ENCODE measurements at regions not wholly inside any gene's neighbourhood (a gene's known extent, or its start where the extent isn't known, plus 50 kb on each side); places are given as distances from the start of the nearest gene placed in this dataset.

- Mint-ChIP-seq H3K4me1 (no peaks in the 10 kb centered on the region), H3K27me3 (ENCODE audit: low read depth in 2 of 2) (no peaks in the 10 kb centered on the region), H3K36me3 (no peaks in the 10 kb centered on the region), H3K4me3 (no peak overlapping the region), H3K27ac (no peak overlapping the region), H3K9me3 (no peaks in the 10 kb centered on the region)
- 100% methylated on average over 3 of the region's 4 CpGs for WGBS (ENCODE audit: insufficient coverage)
- no peak for TF ChIP-seq CTCF (IDR thresholded peaks at IDR 0.05)
- Histone ChIP-seq H3K4me3 (ENCODE audit: low read length) (no peak overlapping the region), H3K27ac (ENCODE audit: low read length) (no peak overlapping the region), H3K27me3 (ENCODE audit: control insufficient read depth, insufficient read depth, low read length) (no peaks in the 10 kb centered on the region), H3K36me3 (ENCODE audit: control insufficient read depth, insufficient read depth, low read length) (no peaks in the 10 kb centered on the region), H3K4me1 (ENCODE audit: control insufficient read depth, insufficient read depth, low read length) (no peaks in the 10 kb centered on the region), H3K9me3 (ENCODE audit: control insufficient read depth, insufficient read depth, low read length) (no peaks in the 10 kb centered on the region)
- ATAC-seq (no peak), DNase-seq (no peak)
- intact Hi-C loops (cut with micrococcal nuclease): loop anchor here (10.0 kb wide), 1 partner anchor 1123 kb away; no protein-coding TSS in a partner anchor
Measured at GRCh38 chr3:31137718-31138465, 243.4 kb upstream of the GADL1 start.

- no peak overlapping the region for H3K4me3 ChIP-seq (ENCODE audit: low read length)
- no peak for TF ChIP-seq CTCF (IDR thresholded peaks at IDR 0.05)
- no peak overlapping the region for H3K27ac Mint-ChIP-seq
- no peak for DNase-seq
- H3K4me1 Mint-ChIP-seq: no peaks in the 10 kb centered on the region
- H3K4me3 Mint-ChIP-seq: no peak overlapping the region
- H3K9me3 ChIP-seq (ENCODE audit: control insufficient read depth, insufficient read depth, low read length): no peaks in the 10 kb centered on the region
- no peak for ATAC-seq
- no peaks in the 10 kb centered on the region for H3K9me3 Mint-ChIP-seq
- no peaks in the 10 kb centered on the region for H3K4me1 ChIP-seq (ENCODE audit: control insufficient read depth, insufficient read depth, low read length)
- no peaks in the 10 kb centered on the region for H3K36me3 Mint-ChIP-seq
- H3K27ac ChIP-seq (ENCODE audit: low read length): no peak overlapping the region
- H3K27me3 ChIP-seq (ENCODE audit: control insufficient read depth, insufficient read depth, low read length): no peaks in the 10 kb centered on the region
- no peaks in the 10 kb centered on the region for H3K36me3 ChIP-seq (ENCODE audit: control insufficient read depth, insufficient read depth, low read length)
- H3K27me3 Mint-ChIP-seq (ENCODE audit: low read depth in 2 of 2): no peaks in the 10 kb centered on the region
- intact Hi-C loops (cut with micrococcal nuclease): no loop called here
Measured at GRCh38 chr3:31140470-31140869, 246.0 kb upstream of the GADL1 start.

- no peak for ATAC-seq
- Mint-ChIP-seq H3K9me3 (no peaks in the 10 kb centered on the region), H3K4me1 (no peaks in the 10 kb centered on the region), H3K27ac (no peak overlapping the region), H3K27me3 (ENCODE audit: low read depth in 2 of 2) (no peaks in the 10 kb centered on the region), H3K36me3 (no peaks in the 10 kb centered on the region), H3K4me3 (no peak overlapping the region)
- Histone ChIP-seq H3K9me3 (ENCODE audit: control insufficient read depth, insufficient read depth, low read length) (peaks cover 2% of the 10 kb centered on the region), H3K4me1 (ENCODE audit: control insufficient read depth, insufficient read depth, low read length) (no peaks in the 10 kb centered on the region), H3K27ac (ENCODE audit: low read length) (no peak overlapping the region), H3K36me3 (ENCODE audit: control insufficient read depth, insufficient read depth, low read length) (no peaks in the 10 kb centered on the region), H3K27me3 (ENCODE audit: control insufficient read depth, insufficient read depth, low read length) (no peaks in the 10 kb centered on the region), H3K4me3 (ENCODE audit: low read length) (no peak overlapping the region)
- intact Hi-C loops (cut with micrococcal nuclease): no loop called here
- DNase-seq: no peak
- no peak for TF ChIP-seq CTCF (IDR thresholded peaks at IDR 0.05)
Measured at GRCh38 chr3:31142139-31142538, 247.7 kb upstream of the GADL1 start.

GRCh38 chr3:31142543-31142942, 248.1 kb upstream of the GADL1 start:
- no peaks in the 10 kb centered on the region for H3K36me3 Mint-ChIP-seq
- Histone ChIP-seq H3K4me1 (ENCODE audit: control insufficient read depth, insufficient read depth, low read length) (no peaks in the 10 kb centered on the region), H3K9me3 (ENCODE audit: control insufficient read depth, insufficient read depth, low read length) (peaks cover 6% of the 10 kb centered on the region), H3K27me3 (ENCODE audit: control insufficient read depth, insufficient read depth, low read length) (no peaks in the 10 kb centered on the region), H3K36me3 (ENCODE audit: control insufficient read depth, insufficient read depth, low read length) (no peaks in the 10 kb centered on the region), H3K27ac (ENCODE audit: low read length) (no peak overlapping the region), H3K4me3 (ENCODE audit: low read length) (no peak overlapping the region)
- H3K27ac Mint-ChIP-seq: no peak overlapping the region
- intact Hi-C loops (cut with micrococcal nuclease): no loop called here
- no peaks in the 10 kb centered on the region for H3K9me3 Mint-ChIP-seq
- no peak for TF ChIP-seq CTCF (IDR thresholded peaks at IDR 0.05)
- no peak for ATAC-seq
- DNase-seq: no peak
- no peaks in the 10 kb centered on the region for H3K4me1 Mint-ChIP-seq
- 95% methylated on average over 3 of the region's 3 CpGs for WGBS (ENCODE audit: insufficient coverage)
- no peak overlapping the region for H3K4me3 Mint-ChIP-seq
- H3K27me3 Mint-ChIP-seq (ENCODE audit: low read depth in 2 of 2): no peaks in the 10 kb centered on the region
